Uterus (tissue), 2 donors: ENCODE measurements at regions not wholly inside any gene's neighbourhood (a gene's known extent, or its start where the extent isn't known, plus 50 kb on each side); places are given as distances from the start of the nearest gene placed in this dataset.

Experiments used
- POLR2A ChIP-seq, 2 donors: fragments of 450-650 bp; IDR thresholded peaks; one replicate each; pipeline ENCODE4 v1.6.1; 2016; ENCODE audit warnings: antibody characterized with exemption in 2 of 2, mild to moderate bottlenecking in 1 of 2, moderate library complexity in 1 of 2
- TF ChIP-seq, protein P1 (sequence below), 4 experiments: fragments of 200-600 bp in 2 of 4; fragments of 450-650 bp in 2 of 4; sonication (generic) in 2 of 4; IDR thresholded peaks; one replicate each; pipeline ENCODE4 v1.5.1; 2016 to 2019; ENCODE audit warnings: antibody characterized with exemption in 4 of 4, mild to moderate bottlenecking in 2 of 4, moderate library complexity in 1 of 4

DNA sequence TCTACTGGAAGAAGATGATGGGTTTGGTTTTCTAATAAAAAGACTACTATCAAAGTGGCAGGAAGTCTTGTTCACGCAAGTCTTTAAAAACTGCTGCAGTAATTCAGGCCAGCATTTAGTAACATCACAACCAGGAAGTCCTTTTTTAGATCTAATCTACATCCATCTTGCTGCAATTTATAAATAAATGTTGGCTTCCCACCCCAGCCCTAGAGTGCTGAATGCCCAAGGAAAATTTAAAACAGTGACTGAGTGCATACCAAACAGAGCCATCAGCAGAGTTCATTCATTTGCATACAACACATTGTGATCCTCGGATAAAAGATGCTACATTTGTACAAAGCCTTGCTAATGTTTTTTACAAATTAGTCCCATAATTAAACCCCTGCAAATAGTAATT is 72.1 kb downstream of the PHLDA1 start:
- TF ChIP-seq POLR2A (IDR thresholded peaks at IDR 0.05), result no peak
- TF ChIP-seq, protein P1, sequence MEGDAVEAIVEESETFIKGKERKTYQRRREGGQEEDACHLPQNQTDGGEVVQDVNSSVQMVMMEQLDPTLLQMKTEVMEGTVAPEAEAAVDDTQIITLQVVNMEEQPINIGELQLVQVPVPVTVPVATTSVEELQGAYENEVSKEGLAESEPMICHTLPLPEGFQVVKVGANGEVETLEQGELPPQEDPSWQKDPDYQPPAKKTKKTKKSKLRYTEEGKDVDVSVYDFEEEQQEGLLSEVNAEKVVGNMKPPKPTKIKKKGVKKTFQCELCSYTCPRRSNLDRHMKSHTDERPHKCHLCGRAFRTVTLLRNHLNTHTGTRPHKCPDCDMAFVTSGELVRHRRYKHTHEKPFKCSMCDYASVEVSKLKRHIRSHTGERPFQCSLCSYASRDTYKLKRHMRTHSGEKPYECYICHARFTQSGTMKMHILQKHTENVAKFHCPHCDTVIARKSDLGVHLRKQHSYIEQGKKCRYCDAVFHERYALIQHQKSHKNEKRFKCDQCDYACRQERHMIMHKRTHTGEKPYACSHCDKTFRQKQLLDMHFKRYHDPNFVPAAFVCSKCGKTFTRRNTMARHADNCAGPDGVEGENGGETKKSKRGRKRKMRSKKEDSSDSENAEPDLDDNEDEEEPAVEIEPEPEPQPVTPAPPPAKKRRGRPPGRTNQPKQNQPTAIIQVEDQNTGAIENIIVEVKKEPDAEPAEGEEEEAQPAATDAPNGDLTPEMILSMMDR (IDR thresholded peaks at IDR 0.05), result no peak
